ENCODE measurements at regions not wholly inside any gene's neighbourhood (a gene's known extent, or its start where the extent isn't known, plus 50 kb on each side); places are given as distances from the start of the nearest gene placed in this dataset.

- DNase-seq, result no peak
- H3K9ac ChIP-seq (ENCODE audit: low read length in 3 of 3), result no peak overlapping the region
- no peak for TF ChIP-seq CTCF (IDR thresholded peaks at IDR 0.05; ENCODE audit: borderline replicate concordance, extremely low read depth, insufficient read depth)
- H3K4me1 ChIP-seq (ENCODE audit: control insufficient read depth in 2 of 3, insufficient read depth in 2 of 3, low read depth in 1 of 3, low read length in 3 of 3), result peaks cover 0 to 12% (median 5%) of the 10 kb centered on the region in 3 donors
- no peaks in the 10 kb centered on the region for H3K27me3 ChIP-seq (ENCODE audit: control insufficient read depth, insufficient read depth, low read length)
- intact Hi-C loops (cut with DNase I), result no loop called here
- no peaks in the 10 kb centered on the region for H3K9me3 ChIP-seq (ENCODE audit: control insufficient read depth in 2 of 3, insufficient read depth in 1 of 3, low read length in 3 of 3)
- FAIRE-seq, result no peak
- H3K36me3 ChIP-seq (ENCODE audit: control insufficient read depth in 2 of 3, insufficient read depth in 3 of 3, low read length in 3 of 3), result no peaks in the 10 kb centered on the region
- H3K27ac ChIP-seq (ENCODE audit: low read depth in 2 of 2, low read length in 2 of 2), result no peak overlapping the region
- H3K4me3 ChIP-seq (ENCODE audit: low read length in 3 of 3), result no peak overlapping the region
These were observed 93.6 kb upstream of the NEDD9 start for GRCh38 chr6:11326116-11326515.

DNA sequence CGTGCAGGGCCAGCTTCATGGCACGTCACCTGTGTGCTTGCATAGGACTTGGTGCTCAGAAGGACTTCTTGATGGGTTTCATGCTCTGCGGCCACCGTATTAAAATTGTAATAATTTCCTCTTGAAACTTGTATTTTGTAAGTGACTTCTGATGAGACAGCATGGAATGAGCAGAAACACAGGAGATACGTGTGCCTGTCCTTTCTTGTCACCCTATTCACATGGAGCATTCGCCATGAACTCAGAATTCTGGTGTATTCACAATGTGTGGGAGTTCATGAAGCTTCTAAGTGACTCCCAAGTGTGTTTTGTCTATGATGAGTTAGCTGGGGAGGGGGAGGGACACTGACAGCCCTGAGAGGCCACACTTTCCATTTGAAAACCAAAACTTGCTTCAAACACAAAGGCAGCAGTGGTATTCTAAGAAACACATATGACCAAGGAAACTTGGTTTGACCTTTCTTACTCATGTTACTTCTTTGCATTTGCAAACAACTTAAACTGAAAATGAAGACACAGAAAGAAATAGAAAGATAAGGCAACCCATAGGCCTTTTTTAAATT lies 92.1 kb upstream of the NEDD9 start:
- H3K4me1 ChIP-seq (ENCODE audit: control insufficient read depth in 2 of 3, insufficient read depth in 2 of 3, low read depth in 1 of 3, low read length in 3 of 3), result peaks cover under 1 to 6% (median 4%) of the 10 kb centered on the region in 3 donors
- H3K4me3 ChIP-seq (ENCODE audit: low read length in 3 of 3), result no peak overlapping the region
- H3K27ac ChIP-seq (ENCODE audit: low read depth in 2 of 2, low read length in 2 of 2), result peak overlapping the region; percentile 5 to 46
- no peak for TF ChIP-seq CTCF (IDR thresholded peaks at IDR 0.05; ENCODE audit: borderline replicate concordance, extremely low read depth, insufficient read depth)
- FAIRE-seq (no peak), DNase-seq (no peak)
- intact Hi-C loops (cut with DNase I), result no loop called here
- H3K36me3 ChIP-seq (ENCODE audit: control insufficient read depth in 2 of 3, insufficient read depth in 3 of 3, low read length in 3 of 3), result peaks cover 0 to under 1% (median 0%) of the 10 kb centered on the region in 3 donors
- no peaks in the 10 kb centered on the region for H3K27me3 ChIP-seq (ENCODE audit: control insufficient read depth, insufficient read depth, low read length)
- no peak overlapping the region for H3K9ac ChIP-seq (ENCODE audit: low read length in 3 of 3)
- H3K9me3 ChIP-seq (ENCODE audit: control insufficient read depth in 2 of 3, insufficient read depth in 1 of 3, low read length in 3 of 3), result no peaks in the 10 kb centered on the region

GRCh38 chr6:11323666-11324452 lies 91.4 kb upstream of the NEDD9 start:
- Histone ChIP-seq H3K27me3 (ENCODE audit: control insufficient read depth, insufficient read depth, low read length) (peaks cover 2% of the 10 kb centered on the region), H3K27ac (ENCODE audit: low read depth in 2 of 2, low read length in 2 of 2) (peak overlapping the region in 1 of 2 donors; percentile 46), H3K9ac (ENCODE audit: low read length in 3 of 3) (no peak overlapping the region), H3K9me3 (ENCODE audit: control insufficient read depth in 2 of 3, insufficient read depth in 1 of 3, low read length in 3 of 3) (peaks cover 0 to 3% (median 0%) of the 10 kb centered on the region in 3 donors), H3K36me3 (ENCODE audit: control insufficient read depth in 2 of 3, insufficient read depth in 3 of 3, low read length in 3 of 3) (peaks cover 0 to 4% (median 0%) of the 10 kb centered on the region in 3 donors), H3K4me1 (ENCODE audit: control insufficient read depth in 2 of 3, insufficient read depth in 2 of 3, low read depth in 1 of 3, low read length in 3 of 3) (peaks cover 7 to 10% (median 10%) of the 10 kb centered on the region in 3 donors), H3K4me3 (ENCODE audit: low read length in 3 of 3) (peak overlapping the region in 1 of 3 donors; percentile 15)
- DNase-seq (peak in 1 of 5 donors; percentile 48), FAIRE-seq (no peak)
- intact Hi-C loops (cut with DNase I), result no loop called here
- no peak for TF ChIP-seq CTCF (IDR thresholded peaks at IDR 0.05; ENCODE audit: borderline replicate concordance, extremely low read depth, insufficient read depth)

All from kidney (tissue), 13 donors.